22Rv1 (cell line): ENCODE measurements at regions not wholly inside any gene's neighbourhood (a gene's known extent, or its start where the extent isn't known, plus 50 kb on each side); places are given as distances from the start of the nearest gene placed in this dataset.
"Not testable (repeated sequence)": the region's sequence is repeated elsewhere in the genome, so short reads cannot be mapped to it uniquely, and the experiment has no call there.

Source experiments
- H3K27ac ChIP-seq: fragments of 450-650 bp; 2 replicates; pipeline ENCODE4 v1.5.1; 2017
- ZFX ChIP-seq: fragments of 450-650 bp; IDR thresholded peaks from 2 replicates; pipeline ENCODE4 v1.6.1; 2017; ENCODE audit warnings: antibody characterized with exemption, borderline replicate concordance
- TF ChIP-seq, protein P1 (sequence below): fragments of 450-650 bp; IDR thresholded peaks from 2 replicates; pipeline ENCODE4 v1.5.1; 2017; ENCODE audit warnings: mild to moderate bottlenecking

DNA sequence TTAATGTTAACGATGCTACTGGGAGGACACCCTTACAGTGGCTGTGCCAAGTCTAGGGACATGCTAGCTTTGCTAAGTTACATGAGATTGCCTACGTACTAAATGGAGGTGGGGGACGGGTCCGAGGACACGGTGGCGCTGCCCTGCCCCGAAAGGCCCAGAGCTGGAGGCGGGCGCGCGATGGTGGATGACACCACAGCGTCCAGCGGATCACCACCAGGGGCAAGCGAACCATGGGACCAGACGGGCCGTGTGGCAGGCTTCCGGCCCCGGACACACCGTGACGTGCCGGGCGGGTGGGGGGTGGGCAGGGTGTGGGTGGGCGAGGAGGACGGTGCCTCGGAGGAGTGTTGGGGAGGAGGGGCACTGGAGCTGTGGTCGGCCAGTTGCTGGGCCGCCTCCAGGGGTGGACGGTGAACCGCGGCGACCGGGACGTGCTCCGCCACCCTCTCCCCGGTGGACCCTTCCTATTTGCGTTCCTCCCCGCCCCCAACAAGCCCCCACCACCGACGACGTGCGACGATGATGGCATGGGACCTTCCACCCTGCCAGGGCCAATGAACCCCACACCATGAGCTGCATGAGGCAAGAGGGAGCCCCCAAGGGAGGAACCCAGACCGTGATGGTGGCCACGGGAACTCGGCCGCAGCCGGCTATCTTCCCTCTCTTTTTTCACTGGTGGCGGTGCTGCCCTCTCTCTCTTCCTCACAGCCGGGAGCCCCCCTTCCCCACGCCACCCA lies 773.3 kb upstream of the DEFB115 start:
- no peak overlapping the region for H3K27ac ChIP-seq
- TF ChIP-seq, protein P1, sequence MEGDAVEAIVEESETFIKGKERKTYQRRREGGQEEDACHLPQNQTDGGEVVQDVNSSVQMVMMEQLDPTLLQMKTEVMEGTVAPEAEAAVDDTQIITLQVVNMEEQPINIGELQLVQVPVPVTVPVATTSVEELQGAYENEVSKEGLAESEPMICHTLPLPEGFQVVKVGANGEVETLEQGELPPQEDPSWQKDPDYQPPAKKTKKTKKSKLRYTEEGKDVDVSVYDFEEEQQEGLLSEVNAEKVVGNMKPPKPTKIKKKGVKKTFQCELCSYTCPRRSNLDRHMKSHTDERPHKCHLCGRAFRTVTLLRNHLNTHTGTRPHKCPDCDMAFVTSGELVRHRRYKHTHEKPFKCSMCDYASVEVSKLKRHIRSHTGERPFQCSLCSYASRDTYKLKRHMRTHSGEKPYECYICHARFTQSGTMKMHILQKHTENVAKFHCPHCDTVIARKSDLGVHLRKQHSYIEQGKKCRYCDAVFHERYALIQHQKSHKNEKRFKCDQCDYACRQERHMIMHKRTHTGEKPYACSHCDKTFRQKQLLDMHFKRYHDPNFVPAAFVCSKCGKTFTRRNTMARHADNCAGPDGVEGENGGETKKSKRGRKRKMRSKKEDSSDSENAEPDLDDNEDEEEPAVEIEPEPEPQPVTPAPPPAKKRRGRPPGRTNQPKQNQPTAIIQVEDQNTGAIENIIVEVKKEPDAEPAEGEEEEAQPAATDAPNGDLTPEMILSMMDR = no peak
- TF ChIP-seq ZFX = no peak

DNA sequence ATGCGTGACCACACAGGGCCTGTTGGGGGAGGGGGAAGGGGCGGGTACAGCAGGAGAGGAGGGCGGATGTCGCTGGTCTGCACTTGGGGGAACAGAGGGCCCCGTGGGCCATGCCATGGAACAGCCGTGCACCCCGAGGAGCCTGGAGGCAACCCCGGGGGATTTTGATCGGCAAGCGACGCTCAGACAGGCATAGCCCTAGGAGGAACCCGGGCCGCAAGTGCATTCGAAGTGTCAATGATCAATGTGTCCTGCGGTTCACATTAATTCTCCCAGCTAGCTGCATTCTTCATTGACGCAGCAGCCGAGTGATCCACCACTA lies 772.8 kb upstream of the DEFB115 start:
- TF ChIP-seq, protein P1 = no peak
- TF ChIP-seq ZFX = no peak
- H3K27ac ChIP-seq = no peak overlapping the region

DNA sequence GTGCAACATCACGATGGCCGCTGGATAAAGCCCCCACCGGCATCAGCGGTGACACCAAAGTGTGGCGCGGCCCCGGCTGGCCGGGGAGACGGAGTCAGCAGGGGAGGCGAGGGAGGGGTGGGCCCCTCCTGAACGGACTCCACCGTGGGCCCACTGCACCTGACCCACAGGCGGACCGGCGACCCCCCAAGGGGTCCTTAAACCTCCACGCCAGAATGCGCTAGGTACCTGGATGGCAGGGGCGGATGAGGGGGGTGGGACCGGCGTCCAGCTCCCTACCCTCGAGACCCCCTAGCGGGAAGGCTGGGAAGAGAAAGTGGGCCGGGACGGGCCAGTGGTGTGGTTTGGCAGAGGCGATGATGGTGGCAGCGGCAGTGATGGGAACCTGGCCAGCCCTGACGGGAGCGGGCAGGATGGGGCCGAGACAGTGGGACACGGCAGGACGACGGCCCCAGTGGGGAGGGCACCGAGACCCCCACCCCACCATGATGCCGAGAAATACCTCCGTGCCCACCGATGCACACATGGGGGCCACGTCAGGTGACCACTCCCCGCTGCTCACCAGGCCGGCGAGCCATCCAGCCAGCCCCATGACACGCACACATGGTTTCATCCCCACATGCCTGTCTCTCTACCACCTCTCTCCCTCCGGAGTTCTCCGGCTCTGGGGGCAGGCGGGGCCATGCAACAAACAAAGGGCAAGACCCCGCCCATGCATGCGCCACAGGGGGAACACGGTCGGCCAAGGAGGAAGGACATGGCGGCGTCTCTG lies 771.9 kb upstream of the DEFB115 start:
- TF ChIP-seq, protein P1 = no peak
- TF ChIP-seq ZFX = no peak
- H3K27ac ChIP-seq = no peak overlapping the region

DNA sequence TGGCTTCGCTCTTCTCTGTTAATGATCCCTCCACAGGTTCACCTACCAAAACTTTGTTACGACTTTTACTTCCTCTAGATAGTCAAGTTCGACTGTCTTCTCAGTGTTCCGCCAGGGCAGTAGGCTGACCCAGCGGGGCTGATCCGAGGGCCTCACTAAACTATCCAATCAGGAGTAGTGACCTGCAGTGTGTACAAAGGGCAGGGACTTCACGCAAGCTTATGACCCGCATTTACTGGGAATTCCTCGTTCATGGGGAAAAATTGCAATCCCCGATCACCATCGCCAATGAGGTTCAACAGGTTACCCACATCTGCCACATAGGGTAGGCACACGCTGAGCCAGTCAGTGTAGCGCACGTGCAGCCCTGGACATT lies 771.4 kb upstream of the DEFB115 start:
- H3K27ac ChIP-seq = no peak overlapping the region
- TF ChIP-seq ZFX = no peak
- TF ChIP-seq, protein P1 = no peak

DNA sequence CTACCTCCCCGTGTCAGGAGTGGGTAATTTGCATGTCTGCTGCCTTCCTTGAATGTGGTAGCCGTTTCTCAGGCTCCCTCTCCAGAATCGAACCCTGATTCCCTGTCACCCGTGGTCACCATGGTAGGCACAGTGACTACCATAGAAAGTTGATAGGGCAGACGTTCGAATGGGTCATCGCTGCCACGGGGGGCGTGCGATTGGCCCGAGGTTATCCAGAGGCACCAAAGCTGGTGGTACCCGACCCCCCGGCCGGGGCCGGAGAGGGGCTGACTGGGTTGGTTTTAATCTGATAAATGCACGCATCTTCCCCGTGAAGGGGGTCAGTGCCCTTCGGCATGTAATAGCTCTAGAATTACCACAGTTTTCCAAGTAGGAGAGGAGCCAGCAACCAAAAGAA lies 770.0 kb upstream of the DEFB115 start:
- H3K27ac ChIP-seq = not testable (repeated sequence)

DNA sequence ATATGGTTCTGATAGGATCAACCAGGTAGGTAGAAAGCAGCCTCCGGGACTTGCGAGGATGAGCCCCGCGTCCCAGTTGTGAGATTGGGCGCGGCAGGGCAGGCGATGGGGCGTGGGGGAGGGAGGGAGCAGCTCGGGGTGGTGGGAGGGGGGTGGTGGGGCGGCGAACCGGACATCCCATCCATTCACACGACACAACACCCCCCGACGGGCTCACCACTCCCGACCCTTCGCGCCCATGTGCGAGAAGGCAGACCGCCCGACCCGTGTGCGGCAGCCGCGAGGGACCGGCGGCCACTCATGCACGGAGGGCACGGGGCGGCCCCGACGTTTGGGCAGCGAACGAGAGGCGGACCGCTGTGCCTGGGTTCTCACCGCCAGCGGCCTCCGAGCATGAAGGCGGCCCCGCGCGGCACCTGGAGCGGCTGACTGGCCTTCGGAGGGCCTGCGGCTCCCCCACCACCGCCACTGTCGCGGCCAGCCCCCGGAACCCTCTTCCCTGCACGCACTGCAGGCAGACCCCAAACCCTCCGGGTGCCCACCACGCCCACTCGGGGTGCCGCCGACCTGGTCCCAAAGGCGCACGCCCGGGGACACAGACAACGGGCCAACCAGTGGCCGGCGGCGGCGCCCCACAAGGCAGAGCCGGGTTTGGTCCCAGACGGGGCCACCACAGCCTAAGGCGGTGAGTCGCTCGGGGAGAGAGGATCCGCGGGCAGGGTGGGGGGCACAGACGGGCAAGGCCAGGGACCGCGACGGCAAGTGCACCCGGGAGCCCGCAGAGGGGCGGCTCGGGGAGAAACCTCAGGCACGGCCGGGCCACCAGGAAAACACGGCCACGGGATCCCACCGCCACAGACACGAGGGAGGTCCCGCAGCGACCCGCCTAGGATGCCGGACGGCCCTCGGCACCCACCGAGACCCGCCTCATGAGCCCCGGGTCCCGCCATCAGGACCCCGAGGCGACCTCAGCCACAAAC lies 769.2 kb upstream of the DEFB115 start:
- H3K27ac ChIP-seq = no peak overlapping the region
- TF ChIP-seq, protein P1 = no peak
- TF ChIP-seq ZFX = no peak

DNA sequence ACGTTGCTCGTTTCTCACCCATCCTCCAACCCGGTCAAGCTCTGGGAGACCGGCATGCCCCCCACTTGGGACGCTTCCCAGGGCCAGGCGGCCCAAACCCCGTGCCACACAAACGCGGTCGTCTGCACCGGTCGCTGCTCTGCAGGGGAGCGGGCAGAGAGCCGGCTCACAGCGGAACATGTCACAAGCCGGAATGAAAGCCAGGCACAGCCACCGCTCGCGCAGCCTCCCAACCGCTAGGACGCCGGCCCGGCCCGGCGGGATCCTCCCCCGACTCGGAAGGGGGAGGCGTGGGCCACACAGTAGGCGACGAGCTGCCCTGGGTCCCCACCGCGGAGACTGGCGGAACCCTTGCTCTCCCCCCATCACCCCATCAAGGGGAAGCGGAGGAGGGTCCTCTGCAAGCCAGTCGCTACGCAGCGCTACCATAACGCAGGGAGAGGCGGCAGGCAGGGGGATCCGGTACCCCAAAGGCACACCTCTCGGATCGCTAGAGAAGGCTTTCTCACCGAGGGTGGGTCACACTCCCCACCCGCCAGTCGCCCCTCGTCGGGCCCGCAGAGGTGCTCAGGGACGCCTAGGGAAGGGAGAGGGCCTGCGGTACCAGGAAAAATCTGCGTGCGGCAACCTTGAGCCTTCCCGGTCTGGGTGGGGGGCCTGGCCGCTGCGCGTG lies 768.4 kb upstream of the DEFB115 start:
- no peak overlapping the region for H3K27ac ChIP-seq
- TF ChIP-seq, protein P1 = no peak
- no peak for TF ChIP-seq ZFX
